HepG2 (cell line): ENCODE measurements at regions not wholly inside any gene's neighbourhood (a gene's known extent, or its start where the extent isn't known, plus 50 kb on each side); places are given as distances from the start of the nearest gene placed in this dataset.

ENCODE experiments used
- ATAC-seq: fragments of 200-7000 bp; cut with Tn5 transposase; 3 replicates; pipeline ENCODE4 v1.9.1; 2020; ENCODE audit warnings: mild to moderate bottlenecking, moderate library complexity
- BruUV-seq: library from RNA; stranded (reverse); fragments of 400-500 nt; replicated peaks from 2 replicates; lab custom pipeline; 2021; lab: Mats Ljungman, UMichigan
- CTCF ChIA-PET: fragments of 300-600 bp; formaldehyde crosslinking; extraction: SDS; loops from one replicate; lab custom pipeline; 2021; ENCODE audit warnings: low total read pairs, inconsistent platforms, low intra/inter-chr PET ratio; lab: Yijun Ruan, JAX
- POLR2A ChIA-PET: fragments of 350-600 bp; sonication (Branson Sonifier 250); formaldehyde crosslinking; loops from one replicate; lab custom pipeline; 2020; ENCODE audit warnings: antibody characterized with exemption, inconsistent platforms; lab: Yijun Ruan, JAX
- DNase-seq: peaks from one replicate; pipeline ENCODE4 v3.0.0-alpha.2; 2015; ENCODE audit warnings: low spot score
- FAIRE-seq: peaks from 3 replicates; lab custom pipeline; 2011; peaks lifted over from hg19 to GRCh38; lab: Jason Lieb, UNC
- H2AFZ ChIP-seq: one replicate; pipeline ENCODE4 v1.6.1; 2011; ENCODE audit warnings: low read length, inconsistent platforms
- H3K27ac ChIP-seq: fragments of 300-600 bp; 3 replicates; pipeline ENCODE4 v1.8.0; 2011; ENCODE audit warnings: mixed run types, mild to moderate bottlenecking, mixed read lengths, low read length, inconsistent platforms; ENCODE audit not compliant: insufficient read depth; ENCODE audit errors: extremely low read length
- H3K27me3 ChIP-seq, 2 experiments: fragments of 200-600 bp in 1 of 2; 2 replicates in 1 of 2; 3 replicates in 1 of 2; pipeline versions ENCODE4 v1.6.0 to v1.8.0; 2011; ENCODE audit warnings: low read length in 2 of 2, mild to moderate bottlenecking in 2 of 2, moderate library complexity in 2 of 2, inconsistent platforms in 1 of 2; ENCODE audit not compliant: insufficient read depth in 2 of 2, control insufficient read depth in 1 of 2
- H3K36me3 ChIP-seq, 2 experiments: fragments of 200-600 bp in 1 of 2; replicated peaks in 1 of 2; 2 replicates in 1 of 2; 3 replicates in 1 of 2; pipeline versions ENCODE4 v1.5.1 to v1.8.0; 2011; ENCODE audit warnings: low read length in 2 of 2, inconsistent platforms in 1 of 2; ENCODE audit not compliant: insufficient read depth in 2 of 2, control insufficient read depth in 1 of 2
- H3K4me1 ChIP-seq: 2 replicates; pipeline ENCODE4 v1.5.1; 2012; ENCODE audit warnings: low read length, inconsistent platforms; ENCODE audit not compliant: insufficient read depth
- H3K4me2 ChIP-seq: 2 replicates; pipeline ENCODE4 v1.6.0; 2011; ENCODE audit warnings: low read depth, low read length, inconsistent platforms
- H3K4me3 ChIP-seq, 3 experiments: fragments of 200-600 bp in 1 of 3; sonication (generic), shearing (Covaris generic) in 1 of 3; replicated peaks in 1 of 3; 2 replicates each; pipeline ENCODE4 v1.5.1; 2011 to 2016; ENCODE audit warnings: low read length in 3 of 3, inconsistent platforms in 2 of 3, low read depth in 2 of 3, mild to moderate bottlenecking in 2 of 3, control low read depth in 1 of 3, mixed read lengths in 1 of 3; ENCODE audit not compliant: insufficient read depth in 1 of 3
- H3K79me2 ChIP-seq: one replicate; pipeline ENCODE4 v1.6.1; 2011; ENCODE audit warnings: low read length, inconsistent platforms; ENCODE audit not compliant: insufficient read depth
- H3K9ac ChIP-seq: 2 replicates; pipeline ENCODE4 v1.6.0; 2011; ENCODE audit warnings: mild to moderate bottlenecking, low read depth, low read length, inconsistent platforms; ENCODE audit not compliant: insufficient read depth
- H3K9me3 ChIP-seq: 2 replicates; pipeline ENCODE4 v1.5.1; 2012; ENCODE audit warnings: mild to moderate bottlenecking, low read length
- H4K20me1 ChIP-seq: 2 replicates; pipeline ENCODE4 v1.6.0; 2011; ENCODE audit warnings: inconsistent platforms, mild to moderate bottlenecking, low read length, moderate library complexity; ENCODE audit not compliant: insufficient read depth
- AGO2 ChIP-seq: fragments of 200-400 bp; formaldehyde crosslinking; optimal IDR thresholded peaks from 2 replicates; pipeline ENCODE3; 2017; ENCODE audit warnings: mild to moderate bottlenecking, low read depth, low read length, moderate library complexity
- ASH2L ChIP-seq: fragments of 300-600, 200-600 bp; sonication (generic); IDR thresholded peaks from 2 replicates; pipeline ENCODE4 v1.7.0; 2017; ENCODE audit warnings: low read depth, mild to moderate bottlenecking, moderate library complexity, mixed read lengths, low read length; ENCODE audit not compliant: insufficient read length
- KLF13 ChIP-seq: sonication (generic); formaldehyde crosslinking; IDR thresholded peaks from 2 replicates; pipeline ENCODE4 v1.4.0; 2020; ENCODE audit warnings: mild to moderate bottlenecking, missing genetic modification reagents
- MAFF ChIP-seq: IDR thresholded peaks from 2 replicates; pipeline ENCODE4 v1.6.1; 2011; ENCODE audit warnings: low read depth, low read length, improper control_type of control experiment
- NCOA1 ChIP-seq: sonication (generic); formaldehyde crosslinking; IDR thresholded peaks from 2 replicates; pipeline ENCODE4 v1.9.0; 2021; ENCODE audit warnings: missing genetic modification reagents
- SAP130 ChIP-seq: IDR thresholded peaks from 2 replicates; pipeline ENCODE4 v1.6.1; 2016; ENCODE audit warnings: low read depth
- SRY ChIP-seq: sonication (generic); formaldehyde crosslinking; IDR thresholded peaks from 2 replicates; pipeline ENCODE4 v1.8.0; 2022; ENCODE audit warnings: mild to moderate bottlenecking, missing genetic modification reagents
- TAF15 ChIP-seq: fragments of 200-400 bp; formaldehyde crosslinking; IDR thresholded peaks from one replicate; pipeline ENCODE4 v1.6.1; 2018; ENCODE audit warnings: mild to moderate bottlenecking, low read depth, low read length; ENCODE audit not compliant: poor library complexity, severe bottlenecking
- TMF1 ChIP-seq: sonication (generic); formaldehyde crosslinking; IDR thresholded peaks from 2 replicates; pipeline ENCODE4 v1.8.1; 2022; ENCODE audit warnings: low read depth, missing genetic modification reagents
- TOPORS ChIP-seq: sonication (generic); formaldehyde crosslinking; IDR thresholded peaks from 2 replicates; pipeline ENCODE4 v1.8.0; 2023; ENCODE audit warnings: mild to moderate bottlenecking, missing genetic modification reagents
- ZNF569 ChIP-seq: sonication (generic); formaldehyde crosslinking; IDR thresholded peaks from 2 replicates; pipeline ENCODE4 v1.5.0; 2020; ENCODE audit warnings: mild to moderate bottlenecking, missing genetic modification reagents, moderate library complexity, borderline replicate concordance
- ZNF781 ChIP-seq: sonication (generic); formaldehyde crosslinking; IDR thresholded peaks from 2 replicates; pipeline ENCODE4 v1.5.1; 2020; ENCODE audit warnings: borderline replicate concordance, mild to moderate bottlenecking, missing genetic modification reagents; ENCODE audit errors: not compliant biosample characterization
- ZNF792 ChIP-seq: IDR thresholded peaks from 2 replicates; pipeline ENCODE4 v1.6.1; 2016
- WGBS: methylation state at CpG from one replicate; pipeline ENCODE4 v1.1.6; 2017; ENCODE audit warnings: low lambda C conversion rate; 5-methylcytosine and 5-hydroxymethylcytosine counted together
- in situ Hi-C: cut with HindIII; loops from 2 replicates; pipeline ENCODE4 v1.10.0; 2017; ENCODE audit warnings: low pct_unique_long_range_greater_than_20kb; ENCODE audit not compliant: extremely low pct_ligation_motif_present
- intact Hi-C: fragments of 100-400 bp; cut with micrococcal nuclease; formaldehyde crosslinking; loops from one replicate; pipeline ENCODE4 v1.10.0; 2022; ENCODE audit not compliant: unreplicated experiment
- TF ChIP-seq, protein P1 (sequence below): IDR thresholded peaks from 2 replicates; pipeline ENCODE4 v1.6.1; 2016; ENCODE audit warnings: mild to moderate bottlenecking, missing biosample characterization, missing genetic modification reagents
- TF ChIP-seq, protein P2 (sequence below): sonication (generic); formaldehyde crosslinking; IDR thresholded peaks from 2 replicates; pipeline ENCODE4 v1.8.1; 2023; ENCODE audit warnings: mild to moderate bottlenecking, missing genetic modification reagents, borderline replicate concordance
- TF ChIP-seq, protein P3 (sequence below): sonication (generic); formaldehyde crosslinking; IDR thresholded peaks from 2 replicates; pipeline ENCODE4 v1.9.0; 2022; ENCODE audit warnings: missing genetic modification reagents, mild to moderate bottlenecking, borderline replicate concordance

DNA sequence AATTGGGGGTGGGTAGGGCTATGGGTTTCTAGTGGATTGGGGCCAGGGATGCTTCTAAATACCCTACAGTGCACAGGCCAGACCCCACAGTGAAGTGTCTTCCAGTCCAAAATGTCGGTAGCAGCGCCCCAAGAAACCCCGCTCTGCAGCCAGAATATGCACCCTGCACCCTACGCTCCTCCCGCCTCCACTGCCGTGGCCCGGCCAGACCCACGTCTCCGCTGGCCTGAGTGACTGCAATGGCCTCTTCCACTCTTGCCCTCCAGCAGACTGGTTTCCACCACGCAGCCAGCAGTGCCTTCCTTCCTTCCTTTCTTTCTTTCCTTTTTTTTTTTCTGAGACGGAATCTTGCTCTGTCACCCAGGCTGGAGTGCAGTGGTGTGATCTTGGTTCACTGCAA, 91.4 kb upstream of the TAF1B start:
- no peak for DNase-seq
- intact Hi-C loops: no loop called here

DNA sequence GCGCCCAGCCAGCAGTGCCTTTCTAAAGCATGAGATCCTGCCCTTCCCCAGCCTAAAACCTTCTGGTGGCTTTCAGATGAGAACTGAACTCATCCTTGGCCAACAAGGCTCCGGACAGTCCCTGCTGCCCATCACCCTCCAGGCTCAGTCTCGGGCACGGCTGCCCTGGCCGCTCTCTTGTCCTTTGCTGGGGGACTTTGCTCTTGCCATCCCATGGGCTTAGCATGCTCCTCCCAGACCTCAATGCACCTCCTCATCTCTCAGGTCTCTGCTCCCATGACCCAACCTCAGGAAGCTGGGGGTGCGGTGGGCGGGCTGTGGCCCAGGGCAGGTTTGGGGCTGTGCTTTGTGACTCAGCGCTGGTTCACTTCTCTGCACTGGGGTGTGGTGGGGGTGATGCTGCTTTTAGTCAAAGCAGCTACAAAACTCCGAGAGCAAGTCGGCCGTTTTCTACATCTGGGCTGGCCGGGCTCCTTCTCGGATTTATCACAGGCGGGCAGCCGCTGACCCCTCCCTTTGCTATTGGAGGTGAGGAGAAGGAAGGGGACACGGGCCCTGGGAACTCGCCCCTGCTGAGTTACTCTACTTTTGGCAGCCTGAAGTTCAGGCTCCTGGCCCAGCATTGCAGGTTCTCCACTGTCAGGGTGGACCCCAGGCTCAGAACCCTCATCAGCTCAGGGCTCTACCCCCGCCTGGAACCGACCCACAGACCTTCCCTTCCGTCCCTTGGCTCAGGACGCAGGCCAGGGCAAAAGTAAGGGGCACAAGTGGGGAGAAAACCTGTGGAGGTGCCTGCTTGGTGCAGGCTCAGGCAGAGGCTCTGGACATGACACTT, 90.6 kb upstream of the TAF1B start:
- Histone ChIP-seq H3K9ac (no peak overlapping the region), H4K20me1 (no peaks in the 10 kb centered on the region), H3K27me3 (peaks cover 16 to 81% of the 10 kb centered on the region in 2 experiments), H3K4me3 (peak overlapping the region in 1 of 3 experiments; percentile 14; a peak in 1 of 6 replicates), H3K9me3 (no peaks in the 10 kb centered on the region), H3K4me1 (peaks cover 17% of the 10 kb centered on the region), H3K79me2 (no peaks in the 10 kb centered on the region), H3K27ac (no peak overlapping the region), H2AFZ (no peak overlapping the region), H3K4me2 (peak overlapping the region; percentile 56), H3K36me3 (no peaks in the 10 kb centered on the region)
- BruUV-seq: no TSS peak
- CTCF ChIA-PET: no interaction called here
- FAIRE-seq: no peak
- peak; percentile 57 for ATAC-seq
- WGBS: 5% methylated on average over 21 of the region's 21 CpGs
- peak; percentile 23 for DNase-seq
- in situ Hi-C loops: no loop called here
- intact Hi-C loops: no loop called here
- POLR2A ChIA-PET: no interaction called here
- TF ChIP-seq MAFF (no peak), ZNF792 (CRISPR knock-in tag) (no peak), TAF15 (no peak), NCOA1 (CRISPR knock-in tag) (no peak), KLF13 (no peak), AGO2 (no peak), ZNF569 (no peak), TOPORS (CRISPR knock-in tag) (no peak), TMF1 (no peak), ZNF781 (CRISPR knock-in tag) (peak; percentile 25), SAP130 (CRISPR knock-in tag) (peak; percentile 16; the same call in 1 of the 2 replicates), ASH2L (no peak)
- TF ChIP-seq, protein P1, sequence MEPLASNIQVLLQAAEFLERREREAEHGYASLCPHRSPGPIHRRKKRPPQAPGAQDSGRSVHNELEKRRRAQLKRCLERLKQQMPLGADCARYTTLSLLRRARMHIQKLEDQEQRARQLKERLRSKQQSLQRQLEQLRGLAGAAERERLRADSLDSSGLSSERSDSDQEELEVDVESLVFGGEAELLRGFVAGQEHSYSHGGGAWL: no peak
- TF ChIP-seq, protein P2, sequence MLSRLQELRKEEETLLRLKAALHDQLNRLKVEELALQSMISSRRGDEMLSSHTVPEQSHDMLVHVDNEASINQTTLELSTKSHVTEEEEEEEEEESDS (CRISPR knock-in tag): no peak

More for the DNA sequence above, 91.4 kb upstream of the TAF1B start:
- no peak overlapping the region for H3K9ac ChIP-seq
- no peaks in the 10 kb centered on the region for H3K79me2 ChIP-seq
- no peak overlapping the region for H2AFZ ChIP-seq
- 79% methylated on average over 11 of the region's 11 CpGs for WGBS
- no peak overlapping the region for H3K4me3 ChIP-seq
- in situ Hi-C loops: no loop called here
- H3K27ac ChIP-seq: no peak overlapping the region
- ChIA-PET CTCF (no interaction called here), POLR2A (interaction anchor here (1.1 kb wide), 1 partner anchor 17 kb away, joined by 4 read pairs; no protein-coding TSS in a partner anchor)
- BruUV-seq: no TSS peak
- no peaks in the 10 kb centered on the region for H4K20me1 ChIP-seq
- no peaks in the 10 kb centered on the region for H3K9me3 ChIP-seq
- TF ChIP-seq SRY (CRISPR knock-in tag): no peak
- TF ChIP-seq, protein P3, sequence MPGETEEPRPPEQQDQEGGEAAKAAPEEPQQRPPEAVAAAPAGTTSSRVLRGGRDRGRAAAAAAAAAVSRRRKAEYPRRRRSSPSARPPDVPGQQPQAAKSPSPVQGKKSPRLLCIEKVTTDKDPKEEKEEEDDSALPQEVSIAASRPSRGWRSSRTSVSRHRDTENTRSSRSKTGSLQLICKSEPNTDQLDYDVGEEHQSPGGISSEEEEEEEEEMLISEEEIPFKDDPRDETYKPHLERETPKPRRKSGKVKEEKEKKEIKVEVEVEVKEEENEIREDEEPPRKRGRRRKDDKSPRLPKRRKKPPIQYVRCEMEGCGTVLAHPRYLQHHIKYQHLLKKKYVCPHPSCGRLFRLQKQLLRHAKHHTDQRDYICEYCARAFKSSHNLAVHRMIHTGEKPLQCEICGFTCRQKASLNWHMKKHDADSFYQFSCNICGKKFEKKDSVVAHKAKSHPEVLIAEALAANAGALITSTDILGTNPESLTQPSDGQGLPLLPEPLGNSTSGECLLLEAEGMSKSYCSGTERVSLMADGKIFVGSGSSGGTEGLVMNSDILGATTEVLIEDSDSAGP: 0 out of 2 replicates have a peak, but pooled peaks have one; percentile 6
- H3K4me1 ChIP-seq: peaks cover 17% of the 10 kb centered on the region
- H3K27me3 ChIP-seq: peaks cover 16 to 72% of the 10 kb centered on the region in 2 experiments
- H3K36me3 ChIP-seq: no peaks in the 10 kb centered on the region
- FAIRE-seq (no peak), ATAC-seq (no peak)
- no peak overlapping the region for H3K4me2 ChIP-seq
